ENCODE measurements at regions not wholly inside any gene's neighbourhood (a gene's known extent, or its start where the extent isn't known, plus 50 kb on each side); places are given as distances from the start of the nearest gene placed in this dataset.
"Not testable (repeated sequence)": the region's sequence is repeated elsewhere in the genome, so short reads cannot be mapped to it uniquely, and the experiment has no call there.

GRCh38 chr10:36759141-36759805 is 366.1 kb upstream of the ANKRD30A start:
- DNase-seq, result no peak

- no peak for DNase-seq
These were observed 377.1 kb upstream of the ANKRD30A start for GRCh38 chr10:36748128-36748871.

GRCh38 chr10:36739884-36740445 is 385.4 kb upstream of the ANKRD30A start:
- DNase-seq, result no peak

- no peak for DNase-seq
These were observed 386.5 kb upstream of the ANKRD30A start for GRCh38 chr10:36738738-36739431.

- DNase-seq, result no peak
These were observed 389.1 kb upstream of the ANKRD30A start for GRCh38 chr10:36736311-36736710.

GRCh38 chr10:36734590-36734989 is 390.8 kb upstream of the ANKRD30A start:
- DNase-seq, result not testable (repeated sequence)

GRCh38 chr10:36730316-36730715 is 395.1 kb upstream of the ANKRD30A start:
- no peak for DNase-seq

GRCh38 chr10:36728626-36729025 is 396.8 kb upstream of the ANKRD30A start:
- no peak for DNase-seq

GRCh38 chr10:36725581-36726520 is 399.5 kb upstream of the ANKRD30A start:
- DNase-seq, result peak; percentile 81

- no peak for DNase-seq
These were observed 402.6 kb upstream of the ANKRD30A start for GRCh38 chr10:36722777-36723176.

GRCh38 chr10:36721871-36722270 is 403.5 kb upstream of the ANKRD30A start:
- no peak for DNase-seq

- DNase-seq, result no peak
These were observed 404.5 kb upstream of the ANKRD30A start for GRCh38 chr10:36720895-36721294.

- DNase-seq, result no peak
These were observed 408.3 kb upstream of the ANKRD30A start for GRCh38 chr10:36717118-36717517.

- DNase-seq, result no peak
These were observed 409.1 kb upstream of the ANKRD30A start for GRCh38 chr10:36716291-36716690.

- DNase-seq, result no peak
These were observed 412.7 kb upstream of the ANKRD30A start for GRCh38 chr10:36712695-36713094.

- DNase-seq, result no peak
These were observed 414.0 kb upstream of the ANKRD30A start for GRCh38 chr10:36711361-36711760.

GRCh38 chr10:36704124-36704523 is 421.3 kb upstream of the ANKRD30A start:
- DNase-seq, result no peak

- no peak for DNase-seq
These were observed 422.2 kb upstream of the ANKRD30A start for GRCh38 chr10:36703179-36703578.

GRCh38 chr10:36700123-36700522 is 425.3 kb upstream of the ANKRD30A start:
- DNase-seq, result no peak

- DNase-seq, result no peak
These were observed 432.6 kb upstream of the ANKRD30A start for GRCh38 chr10:36692759-36693158.

GRCh38 chr10:36688717-36689116 is 436.7 kb upstream of the ANKRD30A start:
- DNase-seq, result no peak

- DNase-seq, result no peak
These were observed 442.0 kb upstream of the ANKRD30A start for GRCh38 chr10:36683421-36683820.
